ENCODE measurements at regions not wholly inside any gene's neighbourhood (a gene's known extent, or its start where the extent isn't known, plus 50 kb on each side); places are given as distances from the start of the nearest gene placed in this dataset.
"Not testable (repeated sequence)": the region's sequence is repeated elsewhere in the genome, so short reads cannot be mapped to it uniquely, and the experiment has no call there.

DNA sequence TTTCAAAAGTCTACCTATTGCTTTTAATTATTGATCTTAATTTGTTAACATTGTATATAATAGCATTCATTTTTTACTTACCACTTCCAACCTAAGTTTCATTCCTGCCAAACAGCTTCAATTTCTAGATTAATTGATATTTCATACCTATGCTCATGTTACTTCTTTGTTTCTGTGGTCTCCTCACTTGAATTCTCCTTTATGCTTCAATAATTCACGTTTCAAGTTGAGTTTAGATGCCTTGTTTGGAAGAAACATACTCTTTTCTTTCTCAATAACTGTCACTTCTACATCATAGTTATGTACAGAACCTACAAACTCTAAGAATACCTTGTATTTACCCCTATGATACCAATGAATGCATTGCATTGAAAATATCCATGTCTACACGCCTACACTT is 862.2 kb upstream of the LRATD1 start:
- DNase-seq = no peak

DNA sequence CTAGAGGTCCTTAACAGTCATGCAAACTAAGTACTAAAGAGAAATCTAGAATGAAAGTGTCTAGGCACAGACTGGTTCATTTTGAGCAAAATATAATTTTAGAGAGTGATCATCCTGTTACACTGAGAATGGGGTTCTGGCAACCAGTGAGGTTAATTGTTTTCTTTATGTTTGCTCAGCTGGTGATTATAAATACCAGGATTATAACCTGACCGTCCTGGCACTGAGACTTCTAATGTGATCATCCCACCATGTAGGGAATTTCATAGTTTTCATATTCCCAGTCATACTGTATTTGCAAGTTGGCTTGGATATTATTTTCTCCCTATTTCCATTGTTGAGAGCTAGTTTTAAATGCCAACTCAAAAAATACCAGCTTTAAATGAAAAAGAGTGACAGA is 852.5 kb upstream of the LRATD1 start:
- DNase-seq = no peak

GRCh38 chr2:13791019-13791547 is 841.4 kb upstream of the LRATD1 start:
- no peak for DNase-seq

GRCh38 chr2:13806539-13806938 is 826.0 kb upstream of the LRATD1 start:
- DNase-seq = no peak

GRCh38 chr2:13813236-13813635 is 819.3 kb upstream of the LRATD1 start:
- no peak for DNase-seq

DNA sequence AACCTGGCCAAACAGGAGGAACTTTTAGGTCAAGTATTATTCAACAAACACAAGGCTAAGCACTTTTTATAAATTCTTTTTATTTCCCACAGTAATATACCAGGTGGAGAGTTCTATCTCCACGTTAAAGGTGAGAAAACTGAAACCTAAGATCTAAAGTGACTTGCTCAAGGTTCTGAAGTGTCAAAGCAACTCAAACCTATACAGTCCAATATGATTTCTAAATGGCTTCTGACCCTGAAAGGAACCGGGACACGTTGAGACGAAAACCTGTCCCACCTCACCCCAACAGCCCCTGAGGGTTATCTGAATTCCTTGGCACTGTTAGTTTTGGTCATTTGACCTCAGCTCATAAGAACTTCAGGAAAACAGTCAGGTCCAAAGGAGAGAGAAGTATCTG is 814.5 kb upstream of the LRATD1 start:
- no peak for DNase-seq

DNA sequence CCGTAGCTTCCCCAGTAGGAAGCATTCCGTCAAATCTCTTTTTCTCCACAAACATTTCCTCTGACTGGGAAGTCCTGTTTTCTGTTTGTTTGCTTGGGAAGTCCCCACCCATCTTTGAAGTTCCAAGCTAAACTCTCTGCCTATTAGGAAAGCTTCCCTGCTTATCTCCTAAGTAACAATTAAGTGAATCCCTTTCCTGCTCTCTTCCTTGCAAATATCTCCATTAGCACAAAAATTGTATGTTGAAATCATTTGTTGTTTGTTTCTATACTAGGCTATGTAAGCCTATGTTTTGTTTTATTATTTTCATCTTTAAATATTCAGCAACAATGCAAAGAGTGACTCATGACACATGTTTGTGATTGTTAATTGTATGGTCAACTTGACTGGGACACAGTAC is 812.6 kb upstream of the LRATD1 start:
- DNase-seq = no peak

GRCh38 chr2:13821255-13821880 is 811.1 kb upstream of the LRATD1 start:
- no peak for DNase-seq

- DNase-seq = no peak
These were observed 810.2 kb upstream of the LRATD1 start for GRCh38 chr2:13822365-13822764.

GRCh38 chr2:13826314-13826853 is 806.1 kb upstream of the LRATD1 start:
- DNase-seq = no peak

- DNase-seq = no peak
These were observed 773.9 kb upstream of the LRATD1 start for GRCh38 chr2:13858626-13859025.

DNA sequence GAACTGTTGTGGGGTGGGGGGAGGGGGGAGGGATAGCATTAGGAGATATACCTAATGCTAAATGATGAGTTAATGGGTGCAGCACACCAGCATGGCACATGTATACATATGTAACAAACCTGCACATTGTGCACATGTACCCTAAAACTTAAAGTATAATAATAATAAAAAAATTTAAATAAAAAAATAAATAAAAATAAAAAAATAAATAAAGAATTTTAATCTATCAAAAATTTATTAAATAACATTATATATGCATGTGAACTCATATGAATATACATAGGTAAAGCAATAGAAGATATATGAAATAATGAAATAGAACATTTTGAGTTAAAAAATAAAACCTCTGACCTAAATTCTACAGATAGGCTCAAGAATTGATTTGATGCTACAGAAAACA is 764.2 kb upstream of the LRATD1 start:
- DNase-seq = not testable (repeated sequence)

DNA sequence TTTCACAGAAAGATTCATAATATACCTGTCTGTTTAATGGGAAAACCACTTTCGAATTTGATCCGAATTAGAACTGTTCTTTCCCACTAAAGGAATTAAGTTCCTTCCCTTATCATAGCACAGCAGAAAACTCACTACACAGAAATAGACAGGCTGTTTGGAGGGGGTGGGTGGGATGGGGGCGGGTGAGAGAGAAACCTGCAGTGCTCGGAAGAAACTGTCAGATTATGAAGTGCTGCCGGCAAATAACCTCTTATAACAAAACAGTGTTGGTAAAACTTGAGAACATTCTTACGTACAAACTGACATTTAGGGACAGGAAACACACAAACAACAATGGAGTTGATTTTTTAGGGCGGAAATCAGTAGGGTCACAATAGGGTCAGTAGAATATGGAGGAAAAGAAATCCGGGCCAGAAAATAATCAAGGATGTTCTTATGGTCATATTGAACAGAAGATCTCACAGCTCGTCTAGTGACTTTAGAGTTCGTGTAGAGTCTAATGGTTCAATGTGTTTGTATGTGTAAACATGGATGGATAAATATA is 756.0 kb upstream of the LRATD1 start:
- no peak for DNase-seq

- DNase-seq = no peak
These were observed 754.9 kb upstream of the LRATD1 start for GRCh38 chr2:13877571-13877970.

DNA sequence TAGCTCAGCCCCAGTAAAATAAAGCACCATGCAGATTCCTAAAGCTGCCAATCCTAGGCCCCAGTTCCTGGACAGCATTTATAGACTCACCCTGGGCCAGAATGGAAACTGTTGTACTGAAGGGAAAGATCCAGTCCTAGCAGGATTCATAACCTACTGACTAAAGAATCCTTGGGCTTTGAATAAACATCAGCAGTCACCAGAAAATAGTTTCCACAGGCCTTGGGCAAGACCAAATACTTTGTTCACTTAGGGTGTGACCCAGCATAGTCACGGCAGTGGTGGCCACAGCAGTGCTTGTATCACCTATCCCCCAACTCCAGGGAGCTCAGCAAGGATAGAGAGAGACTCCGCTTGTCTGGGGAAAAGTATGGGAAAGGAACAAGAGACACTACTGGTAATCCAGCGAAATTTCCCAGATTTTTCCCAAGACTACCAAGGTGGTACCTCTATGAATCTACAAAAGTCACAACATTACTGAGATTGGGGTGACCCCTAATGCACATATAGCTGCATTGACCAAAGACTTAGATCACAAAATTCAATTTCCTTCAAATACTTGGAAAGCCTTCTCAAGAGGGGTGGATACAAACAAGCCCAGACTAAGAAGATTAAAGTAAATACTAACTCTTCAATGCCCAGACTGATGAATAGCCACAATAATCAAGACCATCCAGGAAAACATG is 748.1 kb upstream of the LRATD1 start:
- no peak for DNase-seq

DNA sequence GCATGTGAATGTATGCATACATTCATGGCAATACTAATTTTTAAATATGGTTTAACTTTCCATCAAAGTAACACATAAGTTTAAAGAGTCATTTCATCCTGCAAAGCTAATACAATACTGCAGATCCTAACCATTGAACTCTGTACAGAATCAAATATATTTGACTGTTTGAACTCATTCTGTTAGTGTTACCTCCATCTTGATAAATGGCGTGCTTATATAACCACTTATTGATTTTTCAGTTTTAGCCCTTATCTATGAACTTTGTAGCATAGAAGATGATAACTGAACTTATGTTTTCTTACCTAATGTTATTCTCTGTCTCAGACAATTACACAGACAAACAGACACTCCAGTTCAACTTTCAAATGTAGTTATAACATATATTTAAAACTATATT is 731.0 kb upstream of the LRATD1 start:
- DNase-seq = no peak

DNA sequence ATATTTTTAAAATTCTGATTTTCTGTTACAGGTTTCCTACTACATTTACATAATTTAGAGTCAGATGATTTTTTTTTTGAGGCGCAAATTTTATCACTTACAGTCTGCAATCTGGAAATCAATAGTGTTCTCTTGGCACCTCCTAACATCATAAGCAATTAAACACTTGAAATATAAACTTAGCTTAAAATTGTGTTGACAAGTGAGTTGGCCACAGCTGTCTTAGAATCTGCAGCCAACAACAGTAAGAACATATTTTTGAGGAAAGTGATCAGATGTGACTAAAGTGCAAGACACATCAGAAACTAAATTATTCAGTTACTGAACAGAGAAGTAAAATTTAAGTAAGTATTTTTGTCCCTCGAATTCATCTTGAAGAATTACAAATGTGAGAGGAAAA is 726.7 kb upstream of the LRATD1 start:
- no peak for DNase-seq

GRCh38 chr2:13916066-13916465 is 716.5 kb upstream of the LRATD1 start:
- DNase-seq = no peak

DNA sequence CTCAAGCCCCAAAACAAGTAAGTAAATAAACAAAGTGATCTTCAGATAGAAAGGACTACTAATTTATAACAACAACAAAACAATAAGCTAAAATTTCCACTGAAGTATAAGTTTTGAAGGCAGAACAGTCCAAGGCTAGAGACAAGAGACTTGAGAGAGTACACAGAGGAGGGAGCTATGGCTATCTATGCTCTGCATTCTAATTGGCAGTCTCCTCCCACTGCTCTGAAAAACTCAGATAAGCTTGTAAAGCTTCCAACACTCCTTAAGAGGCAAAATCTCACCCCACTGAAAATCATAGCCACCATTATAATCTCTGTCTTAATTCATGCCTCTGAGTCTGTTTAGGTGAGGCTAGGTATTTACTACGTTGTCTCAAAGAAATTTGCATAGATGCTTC is 714.6 kb upstream of the LRATD1 start:
- no peak for DNase-seq

DNA sequence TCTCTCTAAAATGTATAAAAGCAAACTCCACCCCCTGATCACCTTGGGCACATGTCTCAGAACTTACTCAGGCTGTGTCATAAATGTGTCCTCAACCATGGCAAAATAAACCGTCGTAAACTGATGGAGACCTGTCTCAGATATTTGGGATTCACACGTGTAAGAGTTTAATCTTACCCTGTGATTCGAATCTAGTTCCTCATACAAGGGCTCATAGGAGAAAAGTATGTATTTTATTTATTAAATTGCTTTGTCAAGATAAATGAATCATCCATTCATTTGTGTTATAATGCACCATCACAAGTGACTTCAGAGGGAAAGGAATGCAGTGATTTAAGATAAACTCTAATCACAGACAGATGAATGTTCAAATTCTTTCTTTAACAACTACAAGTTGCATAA is 712.5 kb upstream of the LRATD1 start:
- DNase-seq = no peak

DNA sequence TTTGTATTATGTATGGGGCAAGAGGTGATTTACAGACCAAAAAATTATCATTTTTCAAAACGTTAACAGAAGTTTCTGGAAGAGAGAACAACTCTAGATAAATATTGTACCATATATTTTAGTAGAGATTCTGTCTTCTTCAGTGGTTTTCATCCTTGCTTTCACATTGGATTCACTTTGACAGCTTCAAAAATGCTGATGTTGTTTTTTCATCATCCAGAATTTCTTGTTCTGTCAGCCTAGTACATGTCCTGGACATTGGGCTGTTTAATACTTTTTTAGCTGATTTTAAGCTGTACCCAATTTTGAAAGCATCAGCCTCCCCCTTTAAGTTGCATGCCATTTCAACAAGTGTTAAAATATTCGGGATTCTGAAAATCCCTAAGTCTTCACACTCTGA is 711.3 kb upstream of the LRATD1 start:
- no peak for DNase-seq

- DNase-seq = no peak
These were observed 708.7 kb upstream of the LRATD1 start for GRCh38 chr2:13923823-13924222.

GRCh38 chr2:13942111-13942510 is 690.4 kb upstream of the LRATD1 start:
- DNase-seq = no peak

DNA sequence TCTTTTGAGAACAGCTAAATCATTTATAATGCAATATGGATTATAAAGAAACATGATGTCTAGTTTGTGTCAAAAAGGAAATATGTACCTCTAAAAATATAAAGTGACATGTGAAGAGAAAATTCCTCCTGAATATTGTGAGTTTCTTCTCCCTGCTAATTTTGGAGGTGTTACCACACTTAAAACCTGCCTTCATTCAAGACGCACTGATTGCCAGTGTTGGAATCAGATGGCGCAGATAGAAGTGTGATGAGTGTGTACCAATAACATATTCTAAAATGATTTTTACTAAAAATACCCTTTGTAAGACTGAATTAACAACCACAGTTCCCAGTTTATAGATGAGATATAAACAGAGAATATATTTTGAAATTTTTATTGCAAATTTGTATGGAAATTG is 681.8 kb upstream of the LRATD1 start:
- DNase-seq = no peak
